DMS 273 (cell line): ENCODE measurements at regions not wholly inside any gene's neighbourhood (a gene's known extent, or its start where the extent isn't known, plus 50 kb on each side); places are given as distances from the start of the nearest gene placed in this dataset.

Experiments used
- DNase-seq: peaks from one replicate; lab custom pipeline; 2025; ENCODE audit not compliant: unreplicated experiment; lab: John Stamatoyannopoulos, UW

- DNase-seq: no peak
These were observed 255.4 kb downstream of the NDFIP2 start for GRCh38 chr13:79736356-79736755.

GRCh38 chr13:79735228-79735627, 254.3 kb downstream of the NDFIP2 start:
- no peak for DNase-seq

GRCh38 chr13:79727086-79727485, 246.1 kb downstream of the NDFIP2 start:
- peak; percentile 16 for DNase-seq

- no peak for DNase-seq
These were observed 244.9 kb downstream of the NDFIP2 start for GRCh38 chr13:79725841-79726240.

GRCh38 chr13:79724348-79725103, 243.6 kb downstream of the NDFIP2 start:
- peak; percentile 34 for DNase-seq

GRCh38 chr13:79723519-79724024, 242.6 kb downstream of the NDFIP2 start:
- DNase-seq: no peak

GRCh38 chr13:79722885-79723445, 242.0 kb downstream of the NDFIP2 start:
- DNase-seq: no peak

- DNase-seq: no peak
These were observed 235.2 kb downstream of the NDFIP2 start for GRCh38 chr13:79716191-79716590.

- DNase-seq: no peak
These were observed 230.7 kb downstream of the NDFIP2 start for GRCh38 chr13:79711631-79712030.

GRCh38 chr13:79710376-79710775, 229.4 kb downstream of the NDFIP2 start:
- no peak for DNase-seq

GRCh38 chr13:79709471-79709870, 228.5 kb downstream of the NDFIP2 start:
- no peak for DNase-seq

- DNase-seq: no peak
These were observed 222.8 kb downstream of the NDFIP2 start for GRCh38 chr13:79703772-79704171.

GRCh38 chr13:79695754-79696153, 214.8 kb downstream of the NDFIP2 start:
- DNase-seq: no peak

- DNase-seq: no peak
These were observed 211.9 kb downstream of the NDFIP2 start for GRCh38 chr13:79692846-79693245.

GRCh38 chr13:79691826-79692225, 210.9 kb downstream of the NDFIP2 start:
- DNase-seq: no peak

GRCh38 chr13:79688741-79689140, 207.8 kb downstream of the NDFIP2 start:
- no peak for DNase-seq

GRCh38 chr13:79686441-79686840, 205.5 kb downstream of the NDFIP2 start:
- DNase-seq: no peak

- no peak for DNase-seq
These were observed 203.4 kb downstream of the NDFIP2 start for GRCh38 chr13:79684371-79684770.

GRCh38 chr13:79682164-79682563, 201.2 kb downstream of the NDFIP2 start:
- no peak for DNase-seq

GRCh38 chr13:79681069-79681468, 200.1 kb downstream of the NDFIP2 start:
- no peak for DNase-seq

GRCh38 chr13:79680485-79680884, 199.5 kb downstream of the NDFIP2 start:
- DNase-seq: no peak

GRCh38 chr13:79679334-79679733, 198.4 kb downstream of the NDFIP2 start:
- DNase-seq: peak; percentile 81

GRCh38 chr13:79678100-79678499, 197.1 kb downstream of the NDFIP2 start:
- DNase-seq: no peak
